Endothelial cell of umbilical vein (primary cell): ENCODE measurements at regions not wholly inside any gene's neighbourhood (a gene's known extent, or its start where the extent isn't known, plus 50 kb on each side); places are given as distances from the start of the nearest gene placed in this dataset.

Source experiments
- BruUV-seq: library from RNA; stranded (reverse); fragments of 400-500 nt; replicated peaks from 2 replicates; lab custom pipeline; 2021; lab: Mats Ljungman, UMichigan
- CTCF ChIA-PET: fragments of 300-600, 350-600 bp; sonication (Branson Sonifier 250); formaldehyde crosslinking; loops from one replicate; lab custom pipeline; 2021; ENCODE audit warnings: antibody characterized with exemption, inconsistent platforms; lab: Charles Lee
- POLR2A ChIA-PET: fragments of 300-600, 350-600 bp; sonication (Branson Sonifier 250); formaldehyde crosslinking; loops from one replicate; lab custom pipeline; 2021; ENCODE audit warnings: antibody characterized with exemption, inconsistent platforms; lab: Charles Lee
- DNase-seq: peaks from one replicate; pipeline ENCODE4 v3.0.0-alpha.2; 2011; ENCODE audit warnings: low read depth, low spot score
- FAIRE-seq: peaks from 2 replicates; lab custom pipeline; 2011; peaks lifted over from hg19 to GRCh38; lab: Jason Lieb, UNC
- H2AFZ ChIP-seq: 2 replicates; pipeline ENCODE4 v1.6.0; 2012; ENCODE audit warnings: low read depth, low read length, control low read depth, inconsistent platforms
- H3K27ac ChIP-seq: 2 replicates; pipeline ENCODE4 v1.5.1; 2011; ENCODE audit warnings: low read depth, mild to moderate bottlenecking, control low read depth, low read length, moderate library complexity; ENCODE audit not compliant: insufficient read depth
- H3K27me3 ChIP-seq, 2 experiments: 2 replicates each; pipeline versions ENCODE4 v1.6.0 to v1.6.1; 2011; ENCODE audit warnings: low read length in 2 of 2, mixed read lengths in 1 of 2; ENCODE audit not compliant: control insufficient read depth in 2 of 2, insufficient read depth in 2 of 2
- H3K36me3 ChIP-seq, 2 experiments: 2 replicates in 1 of 2; 3 replicates in 1 of 2; pipeline ENCODE4 v1.5.1; 2011; ENCODE audit warnings: low read length in 2 of 2, mild to moderate bottlenecking in 1 of 2, moderate library complexity in 1 of 2; ENCODE audit not compliant: control insufficient read depth in 2 of 2, insufficient read depth in 2 of 2; ENCODE audit errors: extremely low read depth in 1 of 2
- H3K4me1 ChIP-seq: 3 replicates; pipeline ENCODE4 v1.5.1; 2011; ENCODE audit warnings: mild to moderate bottlenecking, low read length; ENCODE audit not compliant: control insufficient read depth, insufficient read depth; ENCODE audit errors: extremely low read depth
- H3K4me2 ChIP-seq: 2 replicates; pipeline ENCODE4 v1.6.1; 2011; ENCODE audit warnings: low read length, control low read depth, mixed read lengths; ENCODE audit not compliant: insufficient read depth
- H3K4me3 ChIP-seq, 3 experiments: fragments of 200-600 bp in 1 of 3; sonication (generic), shearing (Covaris generic) in 1 of 3; replicated peaks in 1 of 3; 2 replicates each; pipeline ENCODE4 v1.5.1; 2011 to 2016; ENCODE audit warnings: control low read depth in 3 of 3, low read length in 3 of 3, mild to moderate bottlenecking in 2 of 3, inconsistent platforms in 1 of 3, low read depth in 1 of 3, moderate library complexity in 1 of 3; ENCODE audit not compliant: insufficient read depth in 1 of 3
- H3K79me2 ChIP-seq: 2 replicates; pipeline ENCODE4 v1.6.0; 2012; ENCODE audit warnings: low read length, inconsistent platforms; ENCODE audit not compliant: control insufficient read depth, insufficient read depth
- H3K9ac ChIP-seq: replicated peaks from 2 replicates; pipeline ENCODE3; 2011; ENCODE audit warnings: low read length, control low read depth; ENCODE audit not compliant: insufficient read depth; ENCODE audit errors: extremely low read depth
- H3K9me1 ChIP-seq: replicated peaks from 3 replicates; pipeline ENCODE4 v1.6.0; 2011; ENCODE audit warnings: mild to moderate bottlenecking, low read length; ENCODE audit not compliant: control insufficient read depth, insufficient read depth; ENCODE audit errors: extremely low read depth
- H3K9me3 ChIP-seq: replicated peaks from 2 replicates; pipeline ENCODE4 v1.5.1; 2012; ENCODE audit warnings: low read length, inconsistent platforms; ENCODE audit not compliant: control insufficient read depth, insufficient read depth
- H4K20me1 ChIP-seq: replicated peaks from 2 replicates; pipeline ENCODE3; 2011; ENCODE audit warnings: mild to moderate bottlenecking, low read length; ENCODE audit not compliant: control insufficient read depth, insufficient read depth; ENCODE audit errors: extremely low read depth
- CTCF ChIP-seq, 2 donors: IDR thresholded peaks; 1 replicate in 1 of 2; 2 replicates in 1 of 2; pipeline ENCODE4 v1.5.1; 2011; ENCODE audit warnings: low read length in 2 of 2, mild to moderate bottlenecking in 2 of 2, moderate library complexity in 2 of 2, control low read depth in 1 of 2, inconsistent platforms in 1 of 2, low read depth in 1 of 2; ENCODE audit not compliant: insufficient read depth in 1 of 2; ENCODE audit errors: extremely low read depth in 1 of 2
- EZH2 ChIP-seq: IDR thresholded peaks from 2 replicates; pipeline ENCODE4 v1.6.1; 2012; ENCODE audit warnings: borderline replicate concordance, low read depth, mild to moderate bottlenecking, moderate library complexity, low read length, inconsistent platforms; ENCODE audit not compliant: severe bottlenecking
- FOS ChIP-seq: IDR thresholded peaks from 2 replicates; pipeline ENCODE4 v1.6.1; 2011; ENCODE audit warnings: mild to moderate bottlenecking, low read length, moderate library complexity, borderline replicate concordance; ENCODE audit not compliant: insufficient read depth
- GATA2 ChIP-seq: IDR thresholded peaks from 2 replicates; pipeline ENCODE4 v1.7.0; 2011; ENCODE audit warnings: low read depth, mild to moderate bottlenecking, moderate library complexity, mixed read lengths, low read length; ENCODE audit not compliant: insufficient read length, insufficient read depth
- JUN ChIP-seq: IDR thresholded peaks from 2 replicates; pipeline ENCODE4 v1.6.1; 2011; ENCODE audit warnings: borderline replicate concordance, low read depth; ENCODE audit not compliant: insufficient read length, insufficient read depth
- MAX ChIP-seq: IDR thresholded peaks from 2 replicates; pipeline ENCODE4 v1.6.1; 2011; ENCODE audit not compliant: insufficient read depth, insufficient read length
- POLR2AphosphoS5 ChIP-seq: IDR thresholded peaks from 2 replicates; pipeline ENCODE4 v1.6.1; 2012; ENCODE audit warnings: low read depth, mild to moderate bottlenecking, control low read depth, low read length, moderate library complexity; ENCODE audit not compliant: insufficient read depth
- dilution Hi-C: fragments of 300-500 bp; cut with MboI; formaldehyde crosslinking; loops from one replicate; pipeline ENCODE4 v1.15.0; 2019; ENCODE audit warnings: low sequenced_read_pairs; ENCODE audit not compliant: extremely low pct_ligation_motif_present
- intact Hi-C: fragments of 100-400 bp; cut with micrococcal nuclease; formaldehyde crosslinking; loops from one replicate; pipeline ENCODE4 v1.10.0; 2022

GRCh38 chr4:103292373-103292772, 94.2 kb upstream of the CENPE start:
- TF ChIP-seq GATA2 (no peak), POLR2AphosphoS5 (no peak), CTCF (IDR thresholded peaks at IDR 0.05; ENCODE audit: extremely low read depth in 1 of 2, insufficient read depth in 1 of 2, low read depth in 1 of 2, low read length in 2 of 2) (no peak), MAX (no peak), JUN (no peak), FOS (no peak), EZH2 (no peak)
- DNase-seq (no peak), FAIRE-seq (no peak)
- H3K9ac ChIP-seq, result no peak overlapping the region
- dilution Hi-C loops, result no loop called here
- no peaks in the 10 kb centered on the region for H4K20me1 ChIP-seq
- H3K27ac ChIP-seq, result no peak overlapping the region
- CTCF ChIA-PET, result no interaction called here
- H3K4me3 ChIP-seq, result no peak overlapping the region
- H3K36me3 ChIP-seq, result no peaks in the 10 kb centered on the region
- no TSS peak for BruUV-seq
- H3K9me3 ChIP-seq, result no peaks in the 10 kb centered on the region
- H3K27me3 ChIP-seq, result no peaks in the 10 kb centered on the region
- no peaks in the 10 kb centered on the region for H3K79me2 ChIP-seq
- no peaks in the 10 kb centered on the region for H3K4me1 ChIP-seq
- H2AFZ ChIP-seq, result no peak overlapping the region
- POLR2A ChIA-PET, result no interaction called here
- H3K4me2 ChIP-seq, result no peak overlapping the region
- H3K9me1 ChIP-seq, result no peaks in the 10 kb centered on the region
- intact Hi-C loops, result no loop called here
